Stimulated activated CD4-positive, alpha-beta T cell treated with anti-CD3 and anti-CD28 coated beads, Interleukin-1b, Interleukin-23, amount 100 ng/mL, for 48 hours (primary cell): ENCODE measurements at regions not wholly inside any gene's neighbourhood (a gene's known extent, or its start where the extent isn't known, plus 50 kb on each side); places are given as distances from the start of the nearest gene placed in this dataset.
"Not testable (repeated sequence)": the region's sequence is repeated elsewhere in the genome, so short reads cannot be mapped to it uniquely, and the experiment has no call there.

ENCODE experiments used
- DNase-seq: peaks from one replicate; pipeline ENCODE4 v3.0.0-alpha.2; 2020

- no peak for DNase-seq
These were observed 503.0 kb downstream of the PDHA2 start for GRCh38 chr4:96342790-96343455.

GRCh38 chr4:96343836-96344235 lies 503.9 kb downstream of the PDHA2 start:
- DNase-seq = no peak

- DNase-seq = no peak
These were observed 507.7 kb downstream of the PDHA2 start for GRCh38 chr4:96347582-96347981.

- DNase-seq = peak; percentile 1
These were observed 512.2 kb downstream of the PDHA2 start for GRCh38 chr4:96352051-96352517.

GRCh38 chr4:96354036-96354712 lies 514.3 kb downstream of the PDHA2 start:
- no peak for DNase-seq

GRCh38 chr4:96355414-96355813 lies 515.5 kb downstream of the PDHA2 start:
- no peak for DNase-seq

GRCh38 chr4:96356591-96357370 lies 516.9 kb downstream of the PDHA2 start:
- no peak for DNase-seq

- no peak for DNase-seq
These were observed 526.7 kb downstream of the PDHA2 start for GRCh38 chr4:96366632-96367031.

- no peak for DNase-seq
These were observed 535.5 kb downstream of the PDHA2 start for GRCh38 chr4:96375367-96375766.

- no peak for DNase-seq
These were observed 539.6 kb downstream of the PDHA2 start for GRCh38 chr4:96379524-96379923.

- DNase-seq = no peak
These were observed 540.2 kb downstream of the PDHA2 start for GRCh38 chr4:96380106-96380505.

- no peak for DNase-seq
These were observed 543.5 kb downstream of the PDHA2 start for GRCh38 chr4:96383349-96383748.

GRCh38 chr4:96389770-96390169 lies 549.9 kb downstream of the PDHA2 start:
- DNase-seq = no peak

- DNase-seq = no peak
These were observed 550.5 kb downstream of the PDHA2 start for GRCh38 chr4:96390404-96390803.

GRCh38 chr4:96395747-96396146 lies 555.9 kb downstream of the PDHA2 start:
- DNase-seq = no peak

GRCh38 chr4:96406742-96407141 lies 566.8 kb downstream of the PDHA2 start:
- no peak for DNase-seq

- DNase-seq = no peak
These were observed 567.3 kb downstream of the PDHA2 start for GRCh38 chr4:96407225-96407624.

GRCh38 chr4:96407738-96408463 lies 568.0 kb downstream of the PDHA2 start:
- DNase-seq = no peak

GRCh38 chr4:96414853-96415252 lies 575.0 kb downstream of the PDHA2 start:
- DNase-seq = not testable (repeated sequence)

- DNase-seq = no peak
These were observed 589.8 kb downstream of the PDHA2 start for GRCh38 chr4:96429657-96430056.

- no peak for DNase-seq
These were observed 591.2 kb downstream of the PDHA2 start for GRCh38 chr4:96431094-96431493.

GRCh38 chr4:96448315-96448872 lies 608.5 kb downstream of the PDHA2 start:
- no peak for DNase-seq
